GM12872 (cell line): ENCODE measurements at regions not wholly inside any gene's neighbourhood (a gene's known extent, or its start where the extent isn't known, plus 50 kb on each side); places are given as distances from the start of the nearest gene placed in this dataset.

Source experiments
- CTCF ChIP-seq: IDR thresholded peaks from 3 replicates; pipeline ENCODE4 v1.5.1; 2011; ENCODE audit warnings: low read depth, mild to moderate bottlenecking, low read length, moderate library complexity; ENCODE audit not compliant: insufficient read depth

GRCh38 chr7:24361001-24361400 is 77.0 kb downstream of the NPY start:
- no peak for TF ChIP-seq CTCF

GRCh38 chr7:24365606-24366005 is 81.6 kb downstream of the NPY start:
- no peak for TF ChIP-seq CTCF

- TF ChIP-seq CTCF, result no peak
Observed at GRCh38 chr7:24366876-24367275, 82.9 kb downstream of the NPY start.

- TF ChIP-seq CTCF, result no peak
Observed at GRCh38 chr7:24368161-24368560, 84.2 kb downstream of the NPY start.

- no peak for TF ChIP-seq CTCF
Observed at GRCh38 chr7:24370541-24370940, 86.6 kb downstream of the NPY start.

GRCh38 chr7:24372961-24373955 is 89.3 kb downstream of the NPY start:
- TF ChIP-seq CTCF, result no peak

- no peak for TF ChIP-seq CTCF
Observed at GRCh38 chr7:24378871-24379616, 95.1 kb downstream of the NPY start.
